ENCODE measurements at regions not wholly inside any gene's neighbourhood (a gene's known extent, or its start where the extent isn't known, plus 50 kb on each side); places are given as distances from the start of the nearest gene placed in this dataset.

DNA sequence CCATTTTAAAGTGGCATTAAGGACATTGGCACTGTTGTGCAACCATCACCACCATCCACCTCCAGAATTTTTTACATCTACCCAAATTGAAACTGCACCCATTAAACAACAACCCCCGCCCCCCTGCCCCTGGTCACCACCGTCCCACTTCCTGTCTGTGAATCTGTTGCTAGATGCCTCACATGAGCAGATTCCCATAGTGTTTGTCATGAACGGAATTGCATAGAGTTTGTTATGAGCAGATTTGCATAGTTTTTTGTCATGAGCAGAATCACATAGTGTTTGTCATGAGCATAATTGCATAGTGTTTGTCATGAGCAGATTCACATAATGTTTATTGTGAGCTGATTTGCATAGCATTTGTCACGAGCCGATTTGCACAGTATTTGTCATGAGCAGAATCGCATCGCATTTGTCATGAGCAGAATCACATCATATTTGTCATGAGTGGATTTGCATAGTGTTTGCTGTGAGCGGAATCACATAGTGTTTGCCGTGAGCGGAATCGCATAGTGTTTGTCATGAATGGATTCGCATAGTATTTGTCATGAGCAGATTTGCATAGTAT is 54.0 kb upstream of the GTF3A start:
- no peak for DNase-seq (ENCODE audit: low read depth)

DNA sequence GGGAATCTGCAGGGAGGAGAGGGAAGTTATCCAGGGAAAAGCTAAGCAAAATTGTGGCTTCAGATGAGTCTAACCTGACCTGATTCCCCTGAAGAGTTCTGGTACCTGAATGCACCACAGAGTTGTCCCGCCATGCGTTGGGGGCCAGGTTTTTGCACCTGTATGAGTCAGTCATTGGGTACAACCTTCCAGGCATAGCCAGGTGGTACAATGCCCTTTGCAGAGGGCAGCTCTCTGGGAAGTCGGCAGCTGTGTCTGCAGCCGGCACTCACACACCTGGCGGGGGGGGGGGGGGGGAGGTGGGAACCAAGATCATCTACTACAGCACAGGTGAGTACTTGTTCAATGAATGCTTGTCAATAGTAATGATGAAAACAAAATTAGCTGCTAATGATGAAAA is 52.5 kb upstream of the GTF3A start:
- no peak for DNase-seq (ENCODE audit: low read depth)

DNA sequence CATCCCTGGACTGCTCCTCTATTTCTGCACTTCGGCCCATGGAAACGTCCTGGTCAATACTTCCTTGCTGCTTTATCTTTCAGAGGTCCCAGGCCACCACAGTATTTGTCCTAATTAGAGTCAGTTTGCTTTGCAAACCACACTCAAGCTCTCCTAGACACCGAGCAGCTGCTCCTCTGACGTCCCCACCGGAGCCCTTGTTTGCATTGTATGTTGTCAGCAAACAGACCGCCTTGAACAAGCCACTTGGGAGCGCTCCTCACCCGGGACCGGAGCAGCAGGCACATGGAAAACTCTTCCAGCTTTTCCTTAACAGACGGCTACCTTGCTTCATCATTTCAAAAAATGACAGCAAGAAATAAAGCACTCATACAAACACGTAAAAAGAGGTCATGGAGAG is 51.5 kb upstream of the GTF3A start:
- DNase-seq (ENCODE audit: low read depth) = no peak

DNA sequence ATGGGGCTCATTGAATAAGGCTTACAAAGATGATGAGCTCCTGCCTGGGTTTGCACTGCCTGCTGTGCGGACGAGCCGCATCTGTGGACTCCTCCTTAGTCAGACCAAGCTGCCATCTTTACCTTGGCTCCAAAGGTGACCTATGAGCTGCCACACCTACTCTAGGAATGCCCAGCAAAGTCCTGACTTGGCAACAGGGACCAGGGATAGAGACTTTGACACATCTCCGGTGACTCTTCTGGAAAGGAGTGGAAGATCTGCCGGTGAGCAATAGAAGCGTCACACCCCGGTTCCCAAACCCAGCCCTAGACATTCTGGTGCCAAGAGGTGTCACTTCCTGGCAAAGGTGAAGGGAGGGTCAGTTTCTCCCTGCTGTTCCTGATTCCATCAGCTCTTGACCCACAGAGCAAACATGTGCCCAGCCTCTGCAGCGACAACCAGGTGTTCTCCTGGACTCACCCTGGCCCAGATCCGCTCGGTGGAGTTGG is 50.2 kb upstream of the GTF3A start:
- no peak for DNase-seq (ENCODE audit: low read depth)
